ENCODE measurements at regions not wholly inside any gene's neighbourhood (a gene's known extent, or its start where the extent isn't known, plus 50 kb on each side); places are given as distances from the start of the nearest gene placed in this dataset.

DNA sequence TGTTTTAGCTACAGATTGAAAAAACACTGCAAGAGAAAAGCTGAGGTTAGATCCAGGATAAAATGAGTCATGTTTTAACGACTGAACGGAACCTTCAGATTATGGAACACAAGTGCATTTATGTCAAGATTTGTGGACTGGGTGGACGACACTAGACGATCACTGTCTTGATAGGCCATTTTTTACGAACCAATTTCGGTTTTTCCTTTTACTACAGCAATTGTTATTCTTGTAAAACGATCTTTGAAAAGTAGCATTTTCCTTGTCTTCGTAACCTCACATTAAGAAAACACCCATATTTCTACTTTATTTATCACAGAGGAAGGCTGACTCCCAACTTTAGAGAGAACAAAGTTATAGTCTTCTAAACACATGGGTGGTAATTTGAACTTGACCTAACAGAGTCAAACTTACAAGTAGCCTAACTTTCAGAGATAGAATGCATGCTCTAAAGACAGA, 294.2 kb upstream of the TCF21 start:
- Histone ChIP-seq H3K36me3 (ENCODE audit: control insufficient read depth in 2 of 2, insufficient read depth in 1 of 2, low read length in 2 of 2) (no peaks in the 10 kb centered on the region), H3K4me3 (ENCODE audit: low read depth, low read length) (no peak overlapping the region), H3K9me3 (ENCODE audit: control insufficient read depth, insufficient read depth, low read depth, low read length) (no peaks in the 10 kb centered on the region), H3K4me1 (ENCODE audit: control insufficient read depth, insufficient read depth, low read length) (peaks cover 6% of the 10 kb centered on the region; the same call in 1 of the 2 replicates), H3K27ac (ENCODE audit: extremely low read depth, low read depth, low read length) (no peak overlapping the region)
- POLR2A ChIA-PET, result no interaction called here
- CTCF ChIA-PET, result interaction anchor here (0.5 to 0.9 kb wide), 3 partner anchors 9 to 243 kb away, joined by 3 to 4 read pairs (median 3); no protein-coding TSS in a partner anchor
- TF ChIP-seq ZXDB (tag by site-specific recombination; IDR thresholded peaks at IDR 0.05) (no peak), HOXD13 (CRISPR knock-in tag; IDR thresholded peaks at IDR 0.05; ENCODE audit: borderline replicate concordance) (no peak), KLF8 (tag by site-specific recombination; IDR thresholded peaks at IDR 0.05) (no peak), ZNF341 (tag by site-specific recombination; IDR thresholded peaks at IDR 0.05; ENCODE audit: low read depth) (no peak), ZNF837 (tag by site-specific recombination; IDR thresholded peaks at IDR 0.05) (no peak), ZNF239 (tag by site-specific recombination; IDR thresholded peaks at IDR 0.05) (no peak), OVOL3 (tag by site-specific recombination; IDR thresholded peaks at IDR 0.05) (no peak), ZNF610 (tag by site-specific recombination; IDR thresholded peaks at IDR 0.05; ENCODE audit: borderline replicate concordance) (no peak), ZNF354C (tag by site-specific recombination; IDR thresholded peaks at IDR 0.05; ENCODE audit: borderline replicate concordance, low read depth) (no peak), ZNF391 (tag by site-specific recombination; IDR thresholded peaks at IDR 0.05; ENCODE audit: borderline replicate concordance, low read depth) (no peak), ZNF266 (tag by site-specific recombination; IDR thresholded peaks at IDR 0.05; ENCODE audit: low read depth) (no peak)
- TF ChIP-seq, protein P1, sequence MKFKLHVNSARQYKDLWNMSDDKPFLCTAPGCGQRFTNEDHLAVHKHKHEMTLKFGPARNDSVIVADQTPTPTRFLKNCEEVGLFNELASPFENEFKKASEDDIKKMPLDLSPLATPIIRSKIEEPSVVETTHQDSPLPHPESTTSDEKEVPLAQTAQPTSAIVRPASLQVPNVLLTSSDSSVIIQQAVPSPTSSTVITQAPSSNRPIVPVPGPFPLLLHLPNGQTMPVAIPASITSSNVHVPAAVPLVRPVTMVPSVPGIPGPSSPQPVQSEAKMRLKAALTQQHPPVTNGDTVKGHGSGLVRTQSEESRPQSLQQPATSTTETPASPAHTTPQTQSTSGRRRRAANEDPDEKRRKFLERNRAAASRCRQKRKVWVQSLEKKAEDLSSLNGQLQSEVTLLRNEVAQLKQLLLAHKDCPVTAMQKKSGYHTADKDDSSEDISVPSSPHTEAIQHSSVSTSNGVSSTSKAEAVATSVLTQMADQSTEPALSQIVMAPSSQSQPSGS (tag by site-specific recombination; IDR thresholded peaks at IDR 0.05; ENCODE audit: low read depth), result no peak

DNA sequence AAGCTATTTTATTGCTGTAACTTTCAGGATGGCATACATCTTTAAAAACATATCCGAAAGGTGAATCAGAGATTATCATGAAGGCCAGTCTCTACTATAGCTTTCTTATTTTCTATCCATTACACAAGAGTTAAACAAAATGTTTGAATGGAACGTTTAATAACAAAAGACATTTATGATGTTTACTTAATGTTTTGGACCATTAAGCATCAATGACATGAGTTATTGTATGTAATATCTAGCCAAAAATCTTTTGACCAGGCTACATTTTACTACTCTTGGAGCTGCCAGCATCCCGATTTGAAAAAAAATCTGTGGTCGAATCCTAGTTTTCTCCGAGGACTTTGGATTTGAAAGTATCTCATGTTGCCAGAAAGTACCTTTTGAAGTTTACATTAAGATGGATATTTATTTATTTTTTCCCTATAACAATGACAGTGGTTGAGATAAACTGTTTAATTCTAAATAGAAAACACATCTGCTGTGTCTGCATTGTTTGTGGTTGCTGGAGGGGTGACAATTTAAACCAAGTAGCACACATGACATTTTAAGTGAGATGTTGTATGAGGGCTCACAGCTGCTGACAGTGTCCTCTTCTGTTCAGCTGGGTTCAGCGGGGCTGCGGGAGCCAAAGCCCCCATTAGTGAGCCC, 293.7 kb upstream of the TCF21 start:
- no peaks in the 10 kb centered on the region for H3K36me3 ChIP-seq (ENCODE audit: control insufficient read depth in 2 of 2, insufficient read depth in 1 of 2, low read length in 2 of 2)
- TF ChIP-seq TRIM28 (IDR thresholded peaks at IDR 0.05; ENCODE audit: borderline replicate concordance, low read length), result 0 out of 2 replicates have a peak, but pooled peaks have one; percentile 20
- TF ChIP-seq, protein P2, sequence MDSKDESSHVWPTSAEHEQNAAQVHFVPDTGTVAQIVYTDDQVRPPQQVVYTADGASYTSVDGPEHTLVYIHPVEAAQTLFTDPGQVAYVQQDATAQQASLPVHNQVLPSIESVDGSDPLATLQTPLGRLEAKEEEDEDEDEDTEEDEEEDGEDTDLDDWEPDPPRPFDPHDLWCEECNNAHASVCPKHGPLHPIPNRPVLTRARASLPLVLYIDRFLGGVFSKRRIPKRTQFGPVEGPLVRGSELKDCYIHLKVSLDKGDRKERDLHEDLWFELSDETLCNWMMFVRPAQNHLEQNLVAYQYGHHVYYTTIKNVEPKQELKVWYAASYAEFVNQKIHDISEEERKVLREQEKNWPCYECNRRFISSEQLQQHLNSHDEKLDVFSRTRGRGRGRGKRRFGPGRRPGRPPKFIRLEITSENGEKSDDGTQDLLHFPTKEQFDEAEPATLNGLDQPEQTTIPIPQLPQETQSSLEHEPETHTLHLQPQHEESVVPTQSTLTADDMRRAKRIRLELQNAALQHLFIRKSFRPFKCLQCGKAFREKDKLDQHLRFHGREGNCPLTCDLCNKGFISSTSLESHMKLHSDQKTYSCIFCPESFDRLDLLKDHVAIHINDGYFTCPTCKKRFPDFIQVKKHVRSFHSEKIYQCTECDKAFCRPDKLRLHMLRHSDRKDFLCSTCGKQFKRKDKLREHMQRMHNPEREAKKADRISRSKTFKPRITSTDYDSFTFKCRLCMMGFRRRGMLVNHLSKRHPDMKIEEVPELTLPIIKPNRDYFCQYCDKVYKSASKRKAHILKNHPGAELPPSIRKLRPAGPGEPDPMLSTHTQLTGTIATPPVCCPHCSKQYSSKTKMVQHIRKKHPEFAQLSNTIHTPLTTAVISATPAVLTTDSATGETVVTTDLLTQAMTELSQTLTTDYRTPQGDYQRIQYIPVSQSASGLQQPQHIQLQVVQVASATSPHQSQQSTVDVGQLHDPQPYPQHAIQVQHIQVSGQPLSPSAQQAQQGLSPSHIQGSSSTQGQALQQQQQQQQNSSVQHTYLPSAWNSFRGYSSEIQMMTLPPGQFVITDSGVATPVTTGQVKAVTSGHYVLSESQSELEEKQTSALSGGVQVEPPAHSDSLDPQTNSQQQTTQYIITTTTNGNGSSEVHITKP (tag by site-specific recombination; IDR thresholded peaks at IDR 0.05), result no peak
- POLR2A ChIA-PET, result no interaction called here
- no peak overlapping the region for H3K4me3 ChIP-seq (ENCODE audit: low read depth, low read length)
- H3K27ac ChIP-seq (ENCODE audit: extremely low read depth, low read depth, low read length), result no peak overlapping the region
- H3K9me3 ChIP-seq (ENCODE audit: control insufficient read depth, insufficient read depth, low read depth, low read length), result no peaks in the 10 kb centered on the region
- CTCF ChIA-PET, result interaction anchor here (0.9 to 1.0 kb wide), 2 partner anchors 8 to 243 kb away, joined by 4 to 5 read pairs; no protein-coding TSS in a partner anchor
- peaks cover 6% of the 10 kb centered on the region; the same call in 1 of the 2 replicates for H3K4me1 ChIP-seq (ENCODE audit: control insufficient read depth, insufficient read depth, low read length)

DNA sequence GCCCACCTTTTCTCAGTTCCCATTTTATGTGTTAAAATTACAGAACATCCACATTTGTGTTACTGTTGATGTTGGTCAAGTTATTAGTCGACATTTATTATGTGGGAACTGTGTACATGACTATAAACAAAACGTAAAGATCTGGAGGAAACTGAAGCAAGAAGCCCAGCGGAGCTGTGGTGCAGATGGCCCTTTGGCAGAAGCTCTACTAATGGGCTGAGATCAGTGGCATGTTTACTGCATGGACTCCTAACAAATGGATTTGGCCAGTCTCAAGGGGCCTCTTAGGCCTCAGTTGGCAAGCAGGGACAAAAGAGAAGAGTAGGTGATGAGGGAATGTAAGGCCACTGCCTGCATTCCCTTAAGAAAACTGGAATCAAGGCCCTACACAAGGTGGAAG, 282.1 kb upstream of the TCF21 start:
- ChIA-PET CTCF (no interaction called here), POLR2A (no interaction called here)
- TF ChIP-seq ZNF521 (tag by site-specific recombination; IDR thresholded peaks at IDR 0.05), result no peak
- H3K36me3 ChIP-seq (ENCODE audit: control insufficient read depth in 2 of 2, insufficient read depth in 1 of 2, low read length in 2 of 2), result no peaks in the 10 kb centered on the region
- H3K27ac ChIP-seq (ENCODE audit: extremely low read depth, low read depth, low read length), result no peak overlapping the region
- H3K4me3 ChIP-seq (ENCODE audit: low read depth, low read length), result no peak overlapping the region
- no peaks in the 10 kb centered on the region for H3K9me3 ChIP-seq (ENCODE audit: control insufficient read depth, insufficient read depth, low read depth, low read length)
- H3K4me1 ChIP-seq (ENCODE audit: control insufficient read depth, insufficient read depth, low read length), result no peaks in the 10 kb centered on the region

All from HEK293 (cell line).